ENCODE measurements at regions not wholly inside any gene's neighbourhood (a gene's known extent, or its start where the extent isn't known, plus 50 kb on each side); places are given as distances from the start of the nearest gene placed in this dataset.
A peak's percentile ranks its signal among the peaks of the same experiment; 100 is the strongest.
"Not testable (repeated sequence)": the region's sequence is repeated elsewhere in the genome, so short reads cannot be mapped to it uniquely, and the experiment has no call there.

GRCh38 chr17:64728041-64728695 is 66.1 kb upstream of the SMURF2 start:
- no peaks in the 10 kb centered on the region for H3K4me1 ChIP-seq (ENCODE audit: control insufficient read depth, insufficient read depth, low read length)
- H3K36me3 ChIP-seq (ENCODE audit: control insufficient read depth in 2 of 2, insufficient read depth in 1 of 2, low read length in 2 of 2), result no peaks in the 10 kb centered on the region; a peak in 1 of 3 replicates
- no peaks in the 10 kb centered on the region for H3K9me3 ChIP-seq (ENCODE audit: control insufficient read depth, insufficient read depth, low read depth, low read length)
- CTCF ChIA-PET, result no interaction called here
- no peak overlapping the region for H3K4me3 ChIP-seq (ENCODE audit: low read depth, low read length)
- POLR2A ChIA-PET, result no interaction called here
- H3K27ac ChIP-seq (ENCODE audit: extremely low read depth, low read depth, low read length), result no peak overlapping the region
- TF ChIP-seq HOXD13 (CRISPR knock-in tag; IDR thresholded peaks at IDR 0.05; ENCODE audit: borderline replicate concordance), result no peak
- TF ChIP-seq REST (tag by site-specific recombination; IDR thresholded peaks at IDR 0.05), result no peak
- no peak for TF ChIP-seq ZNF302 (tag by site-specific recombination; IDR thresholded peaks at IDR 0.05; ENCODE audit: low read depth)
- no peak for TF ChIP-seq ZNF2 (tag by site-specific recombination; IDR thresholded peaks at IDR 0.05)
- no peak for TF ChIP-seq INSM2 (tag by site-specific recombination; IDR thresholded peaks at IDR 0.05)
- no peak for TF ChIP-seq ZNF350 (tag by site-specific recombination; IDR thresholded peaks at IDR 0.05)
- no peak for TF ChIP-seq ZNF114 (tag by site-specific recombination; IDR thresholded peaks at IDR 0.05)
- TF ChIP-seq ZBTB21 (tag by site-specific recombination; IDR thresholded peaks at IDR 0.05), result no peak
- no peak for TF ChIP-seq HOXC10 (CRISPR knock-in tag; IDR thresholded peaks at IDR 0.05)
- TF ChIP-seq ZNF626 (tag by site-specific recombination; IDR thresholded peaks at IDR 0.05), result no peak
- TF ChIP-seq ZNF658 (tag by site-specific recombination; IDR thresholded peaks at IDR 0.05), result no peak
- no peak for TF ChIP-seq ZSCAN4 (tag by site-specific recombination; IDR thresholded peaks at IDR 0.05)
- TF ChIP-seq ZIC2 (tag by site-specific recombination; IDR thresholded peaks at IDR 0.05), result no peak

GRCh38 chr17:64726025-64726424 is 63.9 kb upstream of the SMURF2 start:
- H3K27ac ChIP-seq (ENCODE audit: extremely low read depth, low read depth, low read length); CTCF ChIA-PET; H3K36me3 ChIP-seq (ENCODE audit: control insufficient read depth in 2 of 2, insufficient read depth in 1 of 2, low read length in 2 of 2); H3K4me1 ChIP-seq (ENCODE audit: control insufficient read depth, insufficient read depth, low read length); H3K9me3 ChIP-seq (ENCODE audit: control insufficient read depth, insufficient read depth, low read depth, low read length); H3K4me3 ChIP-seq (ENCODE audit: low read depth, low read length); POLR2A ChIA-PET: not testable (repeated sequence)
- TF ChIP-seq ZNF10 (tag by site-specific recombination; IDR thresholded peaks at IDR 0.05), result peak; percentile 93

- not testable (repeated sequence) for H3K27ac ChIP-seq (ENCODE audit: extremely low read depth, low read depth, low read length)
Observed at GRCh38 chr17:64724246-64724645, 62.1 kb upstream of the SMURF2 start.

More at GRCh38 chr17:64724246-64724645, 62.1 kb upstream of the SMURF2 start:
- ChIA-PET POLR2A (interaction anchor here (0.5 kb wide), 1 partner anchor 550 kb away, joined by 3 read pairs; no protein-coding TSS in a partner anchor), CTCF (interaction anchor here (0.7 kb wide), 1 partner anchor 131 kb away, joined by 3 read pairs; no protein-coding TSS in a partner anchor)
- H3K9me3 ChIP-seq (ENCODE audit: control insufficient read depth, insufficient read depth, low read depth, low read length); H3K4me3 ChIP-seq (ENCODE audit: low read depth, low read length); H3K4me1 ChIP-seq (ENCODE audit: control insufficient read depth, insufficient read depth, low read length); H3K36me3 ChIP-seq (ENCODE audit: control insufficient read depth in 2 of 2, insufficient read depth in 1 of 2, low read length in 2 of 2): not testable (repeated sequence)
